Osteoblast (primary cell): ENCODE measurements at regions not wholly inside any gene's neighbourhood (a gene's known extent, or its start where the extent isn't known, plus 50 kb on each side); places are given as distances from the start of the nearest gene placed in this dataset.

Experiments
- DNase-seq: peaks from one replicate; pipeline ENCODE4 v3.0.0; 2011; ENCODE audit warnings: low spot score, mixed read lengths; ENCODE audit not compliant: insufficient read length; ENCODE audit errors: missing footprints
- H2AFZ ChIP-seq: 2 replicates; pipeline ENCODE4 v1.6.0; 2011; ENCODE audit warnings: mild to moderate bottlenecking, low read length
- H3K27ac ChIP-seq: 2 replicates; pipeline ENCODE4 v1.5.1; 2011; ENCODE audit warnings: mild to moderate bottlenecking, low read depth, low read length, moderate library complexity
- H3K27me3 ChIP-seq: 2 replicates; pipeline ENCODE4 v1.6.0; 2012; ENCODE audit warnings: mild to moderate bottlenecking, control low read depth, inconsistent platforms, low read length, moderate library complexity; ENCODE audit not compliant: insufficient read depth
- H3K36me3 ChIP-seq: 2 replicates; pipeline ENCODE4 v1.5.1; 2011; ENCODE audit warnings: mild to moderate bottlenecking, low read length, control low read depth, moderate library complexity; ENCODE audit not compliant: insufficient read depth
- H3K4me1 ChIP-seq: 2 replicates; pipeline ENCODE4 v1.5.1; 2011; ENCODE audit warnings: mild to moderate bottlenecking, low read length, control low read depth, moderate library complexity; ENCODE audit not compliant: insufficient read depth
- H3K4me2 ChIP-seq: 2 replicates; pipeline ENCODE4 v1.6.0; 2011; ENCODE audit warnings: mild to moderate bottlenecking, low read length; ENCODE audit not compliant: insufficient read depth
- H3K4me3 ChIP-seq: fragments of 200-600 bp; sonication (generic); 3 replicates; pipeline ENCODE4 v1.5.1; 2012; ENCODE audit warnings: mild to moderate bottlenecking, low read length, inconsistent platforms; ENCODE audit not compliant: insufficient read depth
- H3K79me2 ChIP-seq: 2 replicates; pipeline ENCODE4 v1.6.0; 2012; ENCODE audit warnings: mild to moderate bottlenecking, low read length, control low read depth, inconsistent platforms; ENCODE audit not compliant: insufficient read depth
- H3K9me3 ChIP-seq: 2 replicates; pipeline ENCODE4 v1.5.1; 2011; ENCODE audit warnings: low read depth, low read length, control low read depth
- H4K20me1 ChIP-seq: 2 replicates; pipeline ENCODE4 v1.6.0; 2012; ENCODE audit warnings: mild to moderate bottlenecking, low read length, control low read depth; ENCODE audit not compliant: insufficient read depth
- TF ChIP-seq, protein P1 (sequence below): IDR thresholded peaks from 2 replicates; pipeline ENCODE4 v1.5.1; 2011; ENCODE audit warnings: mild to moderate bottlenecking, low read depth, low read length, moderate library complexity; ENCODE audit errors: extremely low read depth

GRCh38 chrX:1111601-1112300 is 100.7 kb downstream of the CRLF2 start:
- Histone ChIP-seq H3K36me3 (no peaks in the 10 kb centered on the region), H4K20me1 (no peaks in the 10 kb centered on the region), H3K79me2 (no peaks in the 10 kb centered on the region), H3K27me3 (no peaks in the 10 kb centered on the region), H3K4me2 (no peak overlapping the region), H3K27ac (no peak overlapping the region), H3K4me3 (no peak overlapping the region), H3K4me1 (no peaks in the 10 kb centered on the region), H2AFZ (no peak overlapping the region), H3K9me3 (peaks cover 3% of the 10 kb centered on the region)
- TF ChIP-seq, protein P1, sequence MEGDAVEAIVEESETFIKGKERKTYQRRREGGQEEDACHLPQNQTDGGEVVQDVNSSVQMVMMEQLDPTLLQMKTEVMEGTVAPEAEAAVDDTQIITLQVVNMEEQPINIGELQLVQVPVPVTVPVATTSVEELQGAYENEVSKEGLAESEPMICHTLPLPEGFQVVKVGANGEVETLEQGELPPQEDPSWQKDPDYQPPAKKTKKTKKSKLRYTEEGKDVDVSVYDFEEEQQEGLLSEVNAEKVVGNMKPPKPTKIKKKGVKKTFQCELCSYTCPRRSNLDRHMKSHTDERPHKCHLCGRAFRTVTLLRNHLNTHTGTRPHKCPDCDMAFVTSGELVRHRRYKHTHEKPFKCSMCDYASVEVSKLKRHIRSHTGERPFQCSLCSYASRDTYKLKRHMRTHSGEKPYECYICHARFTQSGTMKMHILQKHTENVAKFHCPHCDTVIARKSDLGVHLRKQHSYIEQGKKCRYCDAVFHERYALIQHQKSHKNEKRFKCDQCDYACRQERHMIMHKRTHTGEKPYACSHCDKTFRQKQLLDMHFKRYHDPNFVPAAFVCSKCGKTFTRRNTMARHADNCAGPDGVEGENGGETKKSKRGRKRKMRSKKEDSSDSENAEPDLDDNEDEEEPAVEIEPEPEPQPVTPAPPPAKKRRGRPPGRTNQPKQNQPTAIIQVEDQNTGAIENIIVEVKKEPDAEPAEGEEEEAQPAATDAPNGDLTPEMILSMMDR: no peak
- peak; percentile 3 for DNase-seq

DNA sequence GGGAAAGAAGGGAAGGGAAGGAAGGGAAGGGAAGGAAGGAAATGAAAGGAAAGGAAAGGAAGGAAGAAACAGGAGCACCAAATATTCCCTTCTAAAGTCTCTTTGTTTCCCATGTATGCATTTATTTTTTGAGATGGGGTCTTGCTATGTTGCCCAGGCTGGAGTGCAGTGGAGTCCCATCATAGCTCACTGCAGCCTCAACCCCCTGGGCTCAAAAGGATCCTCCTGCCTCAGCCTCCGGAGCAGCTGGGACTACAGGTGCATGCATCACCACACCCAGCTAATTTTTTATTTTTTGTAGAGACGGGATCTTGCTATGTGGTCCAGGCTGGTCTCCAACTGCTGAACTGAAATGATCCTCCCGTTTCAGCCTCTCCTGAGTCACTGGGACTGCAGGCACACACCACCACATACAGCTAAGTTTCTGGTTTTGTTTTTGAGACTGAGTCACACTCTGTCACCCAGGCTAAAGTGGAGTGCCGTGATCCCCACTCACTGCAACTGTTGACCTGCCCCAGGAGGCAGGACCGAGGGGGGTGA is 102.8 kb downstream of the CRLF2 start:
- DNase-seq: no peak
- H3K4me2 ChIP-seq: no peak overlapping the region
- no peaks in the 10 kb centered on the region for H3K36me3 ChIP-seq
- no peak overlapping the region for H3K27ac ChIP-seq
- TF ChIP-seq, protein P1: no peak
- H3K79me2 ChIP-seq: no peaks in the 10 kb centered on the region
- H3K9me3 ChIP-seq: peaks cover 3% of the 10 kb centered on the region
- H3K4me1 ChIP-seq: no peaks in the 10 kb centered on the region
- H3K4me3 ChIP-seq: no peak overlapping the region
- peaks cover 3% of the 10 kb centered on the region for H3K27me3 ChIP-seq
- no peak overlapping the region for H2AFZ ChIP-seq
- no peaks in the 10 kb centered on the region for H4K20me1 ChIP-seq

DNA sequence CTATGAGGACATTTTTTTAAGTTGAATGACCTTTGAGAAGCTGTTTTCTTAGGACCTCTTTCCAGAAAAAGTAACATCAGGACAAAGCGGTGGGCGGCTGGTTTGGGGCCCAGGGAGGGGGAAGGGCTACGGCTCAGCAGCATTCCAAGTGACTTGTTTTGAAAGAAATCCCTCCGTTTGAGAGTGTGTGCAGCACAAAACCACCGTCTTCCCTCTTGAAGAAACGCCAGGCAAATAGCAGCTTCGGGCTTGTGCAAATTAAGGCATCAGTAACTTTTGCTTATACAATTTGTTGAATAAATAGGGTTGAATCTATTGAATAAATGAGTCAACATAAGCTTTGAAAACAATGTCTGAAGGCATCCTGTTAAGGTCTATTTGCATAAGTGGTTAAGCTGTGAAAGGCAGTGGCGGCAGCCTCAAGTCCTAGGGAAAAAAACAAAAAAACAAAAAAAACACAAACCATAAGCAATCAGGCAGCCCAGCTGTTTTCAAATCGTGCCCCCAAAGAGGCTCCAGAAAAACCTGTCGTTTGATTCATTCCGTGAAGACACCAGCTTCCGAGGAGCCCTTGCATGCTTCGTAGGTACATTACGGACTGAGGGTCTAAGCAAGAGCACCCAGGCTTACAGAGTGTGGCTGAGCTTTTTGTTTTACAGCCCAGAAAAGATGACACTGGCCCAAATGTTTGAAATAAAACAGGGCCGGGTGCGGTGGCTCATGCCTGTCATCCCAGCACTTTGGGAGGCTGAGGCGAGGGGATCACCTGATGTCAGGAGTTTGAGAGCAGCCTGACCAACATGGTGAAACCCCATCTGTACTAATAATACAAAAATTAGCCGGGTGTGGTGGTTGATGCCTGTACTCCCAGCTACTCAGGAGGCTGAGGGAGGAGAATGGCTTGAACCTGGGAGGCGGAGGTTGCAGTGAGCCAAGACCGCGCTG is 103.7 kb downstream of the CRLF2 start:
- TF ChIP-seq, protein P1: no peak
- H3K4me3 ChIP-seq: no peak overlapping the region
- no peak overlapping the region for H2AFZ ChIP-seq
- H3K36me3 ChIP-seq: no peaks in the 10 kb centered on the region
- H3K4me1 ChIP-seq: no peaks in the 10 kb centered on the region
- peaks cover 3% of the 10 kb centered on the region for H3K9me3 ChIP-seq
- H3K27me3 ChIP-seq: peaks cover 3% of the 10 kb centered on the region
- no peak for DNase-seq
- no peak overlapping the region for H3K4me2 ChIP-seq
- H3K79me2 ChIP-seq: no peaks in the 10 kb centered on the region
- no peak overlapping the region for H3K27ac ChIP-seq
- H4K20me1 ChIP-seq: no peaks in the 10 kb centered on the region
